Activated CD8-positive, alpha-beta memory T cell treated with anti-CD3 and anti-CD28 coated beads, Interleukin-2, amount 50 U/mL, for 48 hours (primary cell): ENCODE measurements at regions not wholly inside any gene's neighbourhood (a gene's known extent, or its start where the extent isn't known, plus 50 kb on each side); places are given as distances from the start of the nearest gene placed in this dataset.

Source experiments
- DNase-seq: peaks from one replicate; pipeline ENCODE4 v3.0.0-alpha.2; 2020

- DNase-seq = no peak
These were observed 111.4 kb downstream of the METTL4 start for GRCh38 chr18:2459886-2460285.

- no peak for DNase-seq
These were observed 104.3 kb downstream of the METTL4 start for GRCh38 chr18:2466978-2467377.

- DNase-seq = no peak
These were observed 103.3 kb downstream of the METTL4 start for GRCh38 chr18:2468051-2468450.

GRCh38 chr18:2471523-2471922, 99.8 kb downstream of the METTL4 start:
- DNase-seq = no peak

GRCh38 chr18:2478662-2479061, 92.6 kb downstream of the METTL4 start:
- DNase-seq = no peak

GRCh38 chr18:2480536-2480935, 90.8 kb downstream of the METTL4 start:
- DNase-seq = no peak

- DNase-seq = no peak
These were observed 88.4 kb downstream of the METTL4 start for GRCh38 chr18:2482706-2483475.

GRCh38 chr18:2485983-2486382, 85.3 kb downstream of the METTL4 start:
- no peak for DNase-seq

GRCh38 chr18:2486426-2486825, 84.9 kb downstream of the METTL4 start:
- no peak for DNase-seq
